Anterior cingulate cortex (tissue), 58 donors: ENCODE measurements at regions not wholly inside any gene's neighbourhood (a gene's known extent, or its start where the extent isn't known, plus 50 kb on each side); places are given as distances from the start of the nearest gene placed in this dataset.
"Not testable (repeated sequence)": the region's sequence is repeated elsewhere in the genome, so short reads cannot be mapped to it uniquely, and the experiment has no call there.

Experiments
- DNase-seq, 58 donors: peaks; one replicate each; lab custom pipeline; 2025; lab: John Stamatoyannopoulos, UW

GRCh38 chrX:69066021-69066757, 99.1 kb downstream of the PJA1 start:
- no peak for DNase-seq

- no peak for DNase-seq
These were observed 99.8 kb downstream of the PJA1 start for GRCh38 chrX:69065451-69065850.

GRCh38 chrX:69063486-69063885, 101.8 kb downstream of the PJA1 start:
- no peak for DNase-seq

DNA sequence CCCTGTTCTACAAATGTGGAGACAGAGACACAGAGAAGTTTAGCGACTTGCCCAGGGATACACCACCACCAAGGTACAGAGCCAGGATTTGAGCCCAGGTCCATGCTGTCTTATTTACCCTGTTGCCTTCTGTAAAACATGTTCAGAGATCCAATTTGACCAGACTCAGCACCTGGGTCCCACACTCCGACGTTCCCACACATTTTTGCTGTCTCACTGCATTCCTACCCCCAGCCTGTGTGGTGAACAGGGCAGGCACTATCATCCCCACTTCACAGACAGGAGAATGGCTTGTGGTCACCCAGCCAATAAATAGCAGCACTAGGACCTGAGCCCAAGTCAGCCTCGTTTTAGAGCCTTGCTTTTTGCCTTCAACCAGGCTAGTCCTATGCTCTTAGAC, 102.8 kb downstream of the PJA1 start:
- DNase-seq: no peak

GRCh38 chrX:69060631-69061408, 104.4 kb downstream of the PJA1 start:
- no peak for DNase-seq

GRCh38 chrX:69055193-69055592, 110.1 kb downstream of the PJA1 start:
- DNase-seq: no peak

DNA sequence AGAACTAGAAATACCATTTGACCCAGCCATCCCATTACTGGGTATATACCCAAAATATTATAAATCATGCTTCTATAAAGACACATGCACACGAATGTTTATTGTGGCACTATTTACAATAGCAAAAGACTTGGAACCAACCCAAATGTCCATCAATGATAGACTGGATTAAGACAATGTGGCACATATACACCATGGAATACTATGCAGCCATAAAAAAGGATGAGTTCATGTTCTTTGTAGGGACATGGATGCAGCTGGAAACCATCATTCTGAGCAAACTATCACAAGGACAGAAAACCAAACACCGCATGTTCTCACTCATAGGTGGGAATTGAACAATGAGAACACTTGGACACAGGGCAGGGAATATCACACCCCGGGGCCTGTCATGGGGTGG, 110.8 kb downstream of the PJA1 start:
- not testable (repeated sequence) for DNase-seq

GRCh38 chrX:69051901-69052300, 113.4 kb downstream of the PJA1 start:
- no peak for DNase-seq

DNA sequence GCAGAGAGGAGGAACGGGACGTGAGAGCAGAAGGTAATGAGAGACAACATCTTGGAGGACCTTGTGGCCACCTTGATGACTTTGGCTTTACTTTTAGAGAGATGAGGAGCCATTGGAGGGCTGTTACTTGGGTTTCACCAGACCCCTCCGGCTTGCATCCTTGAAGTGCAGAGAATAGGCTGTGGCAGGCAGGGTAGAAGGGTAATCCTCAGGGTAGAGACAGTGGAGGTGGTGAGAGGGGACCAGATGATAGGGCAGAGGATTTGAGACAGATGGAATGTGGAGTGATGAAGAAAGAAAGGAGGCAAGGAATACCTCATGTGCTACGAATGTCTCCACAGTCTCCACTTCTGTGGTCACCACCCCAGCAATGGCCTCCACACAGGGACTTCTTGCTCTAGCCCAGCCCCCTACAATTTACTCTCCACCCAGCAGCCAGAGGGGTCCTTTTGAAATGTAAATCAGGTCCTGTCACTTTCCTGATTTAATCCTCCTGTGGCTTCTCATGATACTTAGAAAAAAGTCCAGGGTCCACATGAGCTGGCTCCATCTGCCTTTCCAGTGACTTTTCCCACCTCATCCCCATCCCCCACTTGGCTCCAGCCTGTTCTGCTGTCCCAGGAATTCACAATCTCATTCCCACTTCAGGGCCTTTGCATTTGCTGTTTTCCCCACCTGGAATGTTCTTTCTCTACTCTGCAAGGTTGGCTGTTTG, 115.0 kb downstream of the PJA1 start:
- DNase-seq: no peak

DNA sequence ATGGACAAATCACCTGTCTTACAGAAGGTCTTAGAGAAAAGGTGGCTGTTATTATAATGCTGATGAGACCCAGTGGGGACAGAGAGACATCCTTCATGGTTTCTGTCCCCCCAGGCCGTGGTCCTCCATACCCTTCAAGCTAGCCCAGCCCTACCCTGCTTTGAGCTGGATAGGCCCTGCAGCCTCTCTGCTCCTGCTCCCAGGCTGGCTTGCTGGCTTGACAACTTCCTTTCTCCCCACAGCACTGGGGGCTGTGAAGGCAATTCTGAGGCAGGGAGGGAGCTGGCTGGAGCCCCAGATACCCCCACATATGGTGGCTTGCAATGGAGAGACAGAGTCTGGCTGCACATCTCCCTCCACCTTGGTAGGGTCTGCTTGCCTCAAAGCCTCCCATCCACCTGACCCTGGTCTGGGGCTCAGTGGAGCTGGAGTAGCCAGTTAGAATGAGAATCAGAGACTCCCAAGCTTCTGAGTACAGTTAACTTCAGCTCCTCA, 118.2 kb downstream of the PJA1 start:
- DNase-seq: no peak

- no peak for DNase-seq
These were observed 119.5 kb downstream of the PJA1 start for GRCh38 chrX:69045616-69046345.

GRCh38 chrX:69038816-69039215, 126.4 kb downstream of the PJA1 start:
- DNase-seq: no peak

- DNase-seq: no peak
These were observed 127.1 kb downstream of the PJA1 start for GRCh38 chrX:69038188-69038587.

GRCh38 chrX:69037786-69038185, 127.5 kb downstream of the PJA1 start:
- DNase-seq: no peak

DNA sequence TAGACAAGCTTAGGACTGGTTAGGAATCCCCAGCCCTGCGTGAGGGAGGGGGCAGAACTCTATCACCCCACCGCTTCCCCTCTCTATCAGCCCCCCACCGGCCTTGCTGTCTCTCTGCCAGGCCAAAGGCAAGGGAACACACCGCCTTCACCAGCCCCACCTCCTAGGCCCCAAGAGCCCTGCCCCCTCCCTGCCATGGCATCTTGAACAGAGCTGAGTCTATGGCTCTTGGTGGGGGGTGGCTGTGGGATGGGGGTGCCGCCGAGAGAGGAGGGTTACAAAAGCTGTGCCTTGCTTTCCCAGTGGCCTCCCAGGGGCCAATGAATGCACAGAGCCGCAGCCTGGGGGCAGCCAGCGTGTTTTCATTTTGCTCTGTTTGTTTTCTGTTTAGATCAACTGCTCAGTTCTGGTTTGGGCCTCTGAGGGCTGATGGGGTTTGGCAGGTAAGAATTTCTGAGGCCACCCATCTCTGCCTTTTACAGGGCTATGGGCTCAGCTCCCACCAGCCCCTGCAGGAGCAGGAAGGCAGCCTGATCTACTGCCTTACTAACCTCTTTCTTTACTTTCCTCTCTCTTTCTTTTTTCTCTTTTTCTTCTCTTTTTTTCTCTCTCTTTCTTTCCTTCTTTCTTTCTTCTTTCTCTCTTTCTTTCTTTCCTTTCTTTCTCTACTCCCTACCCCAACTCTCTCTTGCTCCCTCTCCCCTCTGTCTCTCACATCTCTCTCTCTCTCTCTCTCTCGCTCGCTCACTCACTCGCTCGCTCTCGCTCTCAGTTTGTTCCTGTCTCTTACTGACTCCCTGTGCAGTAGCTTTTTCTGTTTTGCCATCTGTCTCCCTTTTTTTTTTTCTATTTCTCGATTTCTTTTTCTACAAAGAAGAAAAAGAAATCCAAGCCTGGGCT, 128.3 kb downstream of the PJA1 start:
- DNase-seq: no peak

- DNase-seq: no peak
These were observed 130.8 kb downstream of the PJA1 start for GRCh38 chrX:69034451-69034850.

GRCh38 chrX:69033936-69034335, 131.3 kb downstream of the PJA1 start:
- DNase-seq: no peak

- no peak for DNase-seq
These were observed 132.7 kb downstream of the PJA1 start for GRCh38 chrX:69032601-69033000.

DNA sequence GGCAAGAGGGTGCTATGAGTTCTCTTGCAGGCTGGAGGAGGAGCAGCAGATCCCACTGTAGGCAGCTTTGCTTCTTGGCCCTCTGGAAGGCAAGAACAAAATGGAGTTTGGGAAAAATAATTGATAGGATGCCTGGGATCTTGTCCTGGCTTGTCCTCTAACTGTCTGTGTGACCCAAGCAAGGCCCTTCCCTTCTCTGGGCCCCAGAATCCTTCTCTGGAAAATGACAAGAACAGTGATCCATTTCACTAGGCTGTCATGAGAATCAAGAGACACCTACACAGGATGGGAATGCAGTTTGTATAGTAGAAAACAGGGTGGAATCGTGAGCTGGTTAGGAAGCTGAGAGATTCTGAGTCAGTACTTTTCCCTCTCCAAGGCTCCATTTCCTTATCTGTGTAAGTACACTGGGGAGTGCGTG, 133.3 kb downstream of the PJA1 start:
- DNase-seq: no peak
